Fibroblast of lung (primary cell): ENCODE measurements at regions not wholly inside any gene's neighbourhood (a gene's known extent, or its start where the extent isn't known, plus 50 kb on each side); places are given as distances from the start of the nearest gene placed in this dataset.

ENCODE experiments used
- DNase-seq, 2 donors: peaks; one replicate each; pipeline versions ENCODE4 v3.0.0 to v3.0.0-alpha.2; 2010; ENCODE audit warnings: low read depth in 2 of 2
- H2AFZ ChIP-seq: 2 replicates; pipeline ENCODE4 v1.5.1; 2012; ENCODE audit warnings: low read length, control low read depth, inconsistent platforms
- H3K27ac ChIP-seq: 2 replicates; pipeline ENCODE4 v1.5.1; 2011; ENCODE audit warnings: low read length, control low read depth; ENCODE audit not compliant: insufficient read depth
- H3K27me3 ChIP-seq: 2 replicates; pipeline ENCODE4 v1.5.1; 2011; ENCODE audit warnings: mild to moderate bottlenecking, low read length; ENCODE audit not compliant: control insufficient read depth, insufficient read depth
- H3K36me3 ChIP-seq: 2 replicates; pipeline ENCODE4 v1.5.1; 2011; ENCODE audit warnings: low read length; ENCODE audit not compliant: control insufficient read depth, insufficient read depth
- H3K4me1 ChIP-seq: 2 replicates; pipeline ENCODE4 v1.5.1; 2011; ENCODE audit warnings: low read length; ENCODE audit not compliant: control insufficient read depth, insufficient read depth; ENCODE audit errors: extremely low read depth
- H3K4me2 ChIP-seq: 2 replicates; pipeline ENCODE4 v1.5.1; 2011; ENCODE audit warnings: low read length, control low read depth; ENCODE audit not compliant: insufficient read depth; ENCODE audit errors: extremely low read depth
- H3K4me3 ChIP-seq, 4 experiments: fragments of 200-600 bp in 1 of 4; sonication (generic) in 1 of 4; replicated peaks in 1 of 4; 2 replicates each; pipeline ENCODE4 v1.5.1; 2011 to 2016; ENCODE audit warnings: low read length in 4 of 4, low read depth in 3 of 4, mild to moderate bottlenecking in 3 of 4, control low read depth in 2 of 4, inconsistent platforms in 1 of 4, mixed read lengths in 1 of 4; ENCODE audit not compliant: insufficient read depth in 1 of 4; ENCODE audit errors: control extremely low read depth in 1 of 4
- H3K79me2 ChIP-seq: 2 replicates; pipeline ENCODE4 v1.5.1; 2012; ENCODE audit warnings: mild to moderate bottlenecking, low read length, inconsistent platforms; ENCODE audit not compliant: control insufficient read depth, insufficient read depth
- H3K9ac ChIP-seq: 2 replicates; pipeline ENCODE4 v1.5.1; 2011; ENCODE audit warnings: mild to moderate bottlenecking, low read length, control low read depth; ENCODE audit not compliant: insufficient read depth
- H3K9me3 ChIP-seq: 2 replicates; pipeline ENCODE4 v1.5.1; 2012; ENCODE audit warnings: low read depth, low read length; ENCODE audit not compliant: control insufficient read depth, insufficient read depth
- H4K20me1 ChIP-seq: 2 replicates; pipeline ENCODE4 v1.5.1; 2011; ENCODE audit warnings: low read length; ENCODE audit not compliant: control insufficient read depth, insufficient read depth; ENCODE audit errors: extremely low read depth
- CTCF ChIP-seq, 2 donors: IDR thresholded peaks in 1 of 2; conservative IDR thresholded peaks in 1 of 2; 1 replicate in 1 of 2; 2 replicates in 1 of 2; pipeline ENCODE4 v1.5.1; 2011 to 2012; ENCODE audit warnings: low read length in 2 of 2, control low read depth in 1 of 2, inconsistent platforms in 1 of 2, low read depth in 1 of 2, mild to moderate bottlenecking in 1 of 2
- EZH2 ChIP-seq: IDR thresholded peaks from 2 replicates; pipeline ENCODE4 v1.5.1; 2012; ENCODE audit warnings: low read length, control low read depth, mild to moderate bottlenecking; ENCODE audit errors: missing control alignments

DNA sequence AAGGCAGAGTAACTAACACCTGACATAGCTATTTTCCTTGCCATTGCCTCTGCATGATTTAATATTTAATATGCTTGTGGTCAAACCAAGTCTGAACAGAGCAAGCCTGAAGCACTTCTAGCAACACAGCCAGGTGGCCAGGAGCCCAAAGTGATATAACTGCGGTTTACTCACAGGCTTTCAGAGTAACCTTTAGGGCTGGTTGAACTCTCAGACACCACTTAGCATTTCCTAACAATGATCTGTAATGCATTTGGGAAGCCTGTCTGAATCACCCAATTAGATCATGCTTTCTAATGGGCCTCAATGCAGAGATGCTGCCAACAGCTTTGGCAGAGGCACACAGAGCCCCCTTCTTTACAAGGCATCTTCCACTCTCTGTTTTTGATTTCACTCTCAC, 96.1 kb downstream of the FDX1 start:
- Histone ChIP-seq H3K9me3 (no peaks in the 10 kb centered on the region), H3K36me3 (no peaks in the 10 kb centered on the region), H3K27me3 (no peaks in the 10 kb centered on the region), H3K4me1 (peaks cover 12% of the 10 kb centered on the region), H3K4me2 (peak overlapping the region; percentile 32), H4K20me1 (no peaks in the 10 kb centered on the region), H3K79me2 (no peaks in the 10 kb centered on the region), H3K27ac (peak overlapping the region; percentile 53), H2AFZ (no peak overlapping the region), H3K4me3 (no peak overlapping the region), H3K9ac (no peak overlapping the region)
- TF ChIP-seq CTCF (conservative IDR thresholded peaks at IDR 0.05 in 1 of 2, IDR thresholded peaks at IDR 0.05 in 1 of 2; ENCODE audit: low read depth in 1 of 2, low read length in 2 of 2) = no peak
- TF ChIP-seq EZH2 = no peak
- DNase-seq = peak; percentile 88 to 93

DNA sequence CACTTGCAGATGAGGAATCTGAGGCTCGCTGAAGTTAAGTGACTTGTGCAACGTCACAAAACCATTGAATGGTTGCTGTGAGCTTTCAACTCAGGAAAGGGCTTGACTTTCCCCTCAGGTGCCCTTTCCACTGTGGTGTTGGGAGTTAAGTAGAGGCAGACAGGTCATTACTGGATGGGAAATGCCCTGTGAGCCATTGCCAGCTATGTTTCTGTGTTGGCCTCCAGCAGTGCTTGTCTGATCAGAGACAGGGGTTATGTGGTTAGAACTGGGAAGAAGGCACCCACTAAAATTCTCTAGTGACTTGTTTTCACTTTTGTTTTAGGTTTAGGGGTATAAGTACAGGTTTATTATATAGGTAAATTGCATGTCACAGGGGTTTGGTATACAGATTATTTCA, 96.6 kb downstream of the FDX1 start:
- DNase-seq = no peak
- TF ChIP-seq EZH2 = no peak
- no peak for TF ChIP-seq CTCF (conservative IDR thresholded peaks at IDR 0.05 in 1 of 2, IDR thresholded peaks at IDR 0.05 in 1 of 2; ENCODE audit: low read depth in 1 of 2, low read length in 2 of 2)
- H2AFZ ChIP-seq = no peak overlapping the region

More for the DNA sequence above, 96.6 kb downstream of the FDX1 start:
- H3K36me3 ChIP-seq = no peaks in the 10 kb centered on the region
- peaks cover 12% of the 10 kb centered on the region for H3K4me1 ChIP-seq
- H3K9ac ChIP-seq = no peak overlapping the region
- no peak overlapping the region for H3K4me2 ChIP-seq
- H3K4me3 ChIP-seq = no peak overlapping the region
- peak overlapping the region; percentile 53 for H3K27ac ChIP-seq
- no peaks in the 10 kb centered on the region for H4K20me1 ChIP-seq
- no peaks in the 10 kb centered on the region for H3K9me3 ChIP-seq
- no peaks in the 10 kb centered on the region for H3K27me3 ChIP-seq
- no peaks in the 10 kb centered on the region for H3K79me2 ChIP-seq
